ENCODE measurements at regions not wholly inside any gene's neighbourhood (a gene's known extent, or its start where the extent isn't known, plus 50 kb on each side); places are given as distances from the start of the nearest gene placed in this dataset.
"Not testable (repeated sequence)": the region's sequence is repeated elsewhere in the genome, so short reads cannot be mapped to it uniquely, and the experiment has no call there.

DNA sequence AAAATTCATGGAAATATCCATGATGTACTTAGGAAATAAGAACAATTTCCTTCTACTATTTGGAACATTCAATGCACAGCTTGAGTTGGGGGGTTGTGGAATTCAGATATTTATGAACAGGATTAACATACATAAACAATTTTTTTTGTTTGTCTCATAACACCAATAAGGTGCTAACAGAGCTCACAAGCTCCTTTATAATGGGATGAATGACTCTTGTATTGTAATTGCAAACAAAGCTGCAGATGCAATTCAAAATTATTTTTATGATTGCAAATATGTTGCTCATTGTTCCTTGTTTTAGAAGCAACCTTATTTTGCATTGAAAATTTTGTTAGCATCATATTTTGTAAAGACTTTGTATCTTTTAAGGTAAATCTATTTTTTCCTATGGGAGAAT is 265.7 kb downstream of the PCDH17 start:
- no peak for FAIRE-seq
- no peak for DNase-seq (ENCODE audit: insufficient read length, low spot score)
- TF ChIP-seq, protein P1, sequence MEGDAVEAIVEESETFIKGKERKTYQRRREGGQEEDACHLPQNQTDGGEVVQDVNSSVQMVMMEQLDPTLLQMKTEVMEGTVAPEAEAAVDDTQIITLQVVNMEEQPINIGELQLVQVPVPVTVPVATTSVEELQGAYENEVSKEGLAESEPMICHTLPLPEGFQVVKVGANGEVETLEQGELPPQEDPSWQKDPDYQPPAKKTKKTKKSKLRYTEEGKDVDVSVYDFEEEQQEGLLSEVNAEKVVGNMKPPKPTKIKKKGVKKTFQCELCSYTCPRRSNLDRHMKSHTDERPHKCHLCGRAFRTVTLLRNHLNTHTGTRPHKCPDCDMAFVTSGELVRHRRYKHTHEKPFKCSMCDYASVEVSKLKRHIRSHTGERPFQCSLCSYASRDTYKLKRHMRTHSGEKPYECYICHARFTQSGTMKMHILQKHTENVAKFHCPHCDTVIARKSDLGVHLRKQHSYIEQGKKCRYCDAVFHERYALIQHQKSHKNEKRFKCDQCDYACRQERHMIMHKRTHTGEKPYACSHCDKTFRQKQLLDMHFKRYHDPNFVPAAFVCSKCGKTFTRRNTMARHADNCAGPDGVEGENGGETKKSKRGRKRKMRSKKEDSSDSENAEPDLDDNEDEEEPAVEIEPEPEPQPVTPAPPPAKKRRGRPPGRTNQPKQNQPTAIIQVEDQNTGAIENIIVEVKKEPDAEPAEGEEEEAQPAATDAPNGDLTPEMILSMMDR (IDR thresholded peaks at IDR 0.05; ENCODE audit: insufficient read depth, missing control alignments), result no peak

DNA sequence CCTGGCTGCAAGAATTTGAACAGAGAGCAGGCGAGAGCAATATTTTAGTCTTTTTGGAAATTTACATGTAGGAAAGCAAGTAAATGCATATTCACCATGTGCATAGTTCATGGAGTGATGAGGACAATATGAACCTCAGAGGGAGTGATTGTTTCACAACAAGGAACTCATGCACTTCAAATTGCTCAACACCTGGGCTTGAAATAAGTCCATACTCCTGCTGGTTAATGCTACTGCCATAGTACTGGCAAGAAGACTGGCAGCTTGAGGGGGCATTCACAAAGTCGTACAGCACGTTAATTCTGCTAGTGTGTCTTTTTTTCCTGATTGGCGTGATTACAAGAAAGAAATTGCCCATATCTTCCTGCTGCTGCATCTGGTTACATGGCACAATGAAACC is 267.6 kb downstream of the PCDH17 start:
- TF ChIP-seq, protein P1 (IDR thresholded peaks at IDR 0.05; ENCODE audit: insufficient read depth, missing control alignments), result no peak
- FAIRE-seq (no peak), DNase-seq (ENCODE audit: insufficient read length, low spot score) (no peak)

DNA sequence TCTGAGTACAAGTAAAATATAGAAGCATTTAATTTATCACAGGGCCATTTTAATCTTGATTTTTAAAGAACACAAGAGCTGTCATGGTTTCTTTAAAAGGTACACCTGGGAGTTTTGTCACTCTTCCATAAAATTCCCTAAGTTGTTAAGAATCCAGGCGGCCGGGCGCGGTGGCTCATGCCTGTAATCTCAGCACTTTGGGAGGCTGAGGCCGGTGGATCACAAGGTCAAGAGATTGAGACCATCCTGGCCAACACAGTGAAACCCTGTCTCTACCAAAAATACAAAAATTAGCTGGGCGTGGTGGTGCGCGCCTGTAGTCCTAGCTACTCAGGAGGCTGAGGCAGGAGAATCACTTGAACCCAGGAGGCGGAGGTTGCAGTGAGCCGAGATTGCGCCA is 278.3 kb downstream of the PCDH17 start:
- DNase-seq (ENCODE audit: insufficient read length, low spot score); FAIRE-seq: not testable (repeated sequence)

DNA sequence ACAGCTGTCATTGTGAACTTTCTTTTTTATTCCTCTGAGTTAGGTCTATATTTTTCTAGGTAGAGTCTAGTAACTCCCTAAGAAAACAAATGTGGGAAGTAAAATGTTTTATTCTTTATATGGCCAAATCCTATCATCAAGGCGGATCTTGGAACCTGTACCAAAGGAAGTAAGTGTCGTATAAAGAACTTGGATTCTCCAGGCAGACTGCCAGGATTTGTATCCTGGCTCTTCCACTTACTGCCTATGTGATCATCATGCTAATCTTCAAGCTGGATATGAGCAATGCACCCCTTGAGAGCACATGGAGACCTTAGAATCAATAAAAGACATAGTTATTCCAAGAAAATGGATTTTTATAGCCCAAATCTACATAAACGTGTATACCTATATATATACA is 286.5 kb downstream of the PCDH17 start:
- FAIRE-seq (no peak), DNase-seq (ENCODE audit: insufficient read length, low spot score) (no peak)
- TF ChIP-seq, protein P1 (IDR thresholded peaks at IDR 0.05; ENCODE audit: insufficient read depth, missing control alignments), result no peak

DNA sequence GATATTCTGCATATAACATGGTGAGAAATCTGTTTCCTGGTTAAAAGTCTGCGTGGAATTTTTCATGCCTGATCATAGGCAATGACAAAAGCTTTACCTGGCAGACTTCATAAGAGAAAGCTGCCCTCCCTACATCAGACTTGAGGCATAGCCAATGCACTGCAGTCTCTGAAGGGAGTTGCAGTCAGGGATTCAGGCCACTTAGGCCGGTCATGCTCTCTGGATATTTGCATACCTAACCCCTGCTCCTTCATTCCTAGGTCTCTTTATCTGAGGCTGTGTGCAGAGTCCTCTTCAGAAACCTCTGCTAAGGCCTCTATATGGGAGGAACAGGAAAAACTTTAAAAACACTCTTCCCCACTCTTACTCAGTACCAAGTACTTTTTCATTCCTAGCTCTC is 287.4 kb downstream of the PCDH17 start:
- TF ChIP-seq, protein P1 (IDR thresholded peaks at IDR 0.05; ENCODE audit: insufficient read depth, missing control alignments), result no peak
- FAIRE-seq, result no peak

DNA sequence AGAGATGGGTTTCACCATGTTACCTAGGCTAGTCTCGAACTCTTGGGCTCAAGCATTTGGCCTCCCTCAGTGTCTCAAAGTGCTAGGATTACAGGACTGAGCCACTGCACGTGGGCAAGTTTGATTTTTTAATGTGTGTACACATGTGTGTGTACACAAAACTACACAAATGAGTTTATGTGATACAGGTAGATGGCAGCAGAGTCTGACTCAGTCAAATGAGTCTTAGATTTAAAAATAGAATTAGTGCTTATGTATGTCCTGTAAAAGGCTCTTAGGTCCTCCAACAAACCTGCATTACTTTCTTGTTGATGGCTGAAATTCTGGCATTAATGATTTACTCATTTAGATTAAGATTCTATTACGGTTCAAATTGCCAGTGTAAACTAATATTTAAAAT is 293.7 kb downstream of the PCDH17 start:
- DNase-seq (ENCODE audit: insufficient read length, low spot score), result no peak
- TF ChIP-seq, protein P1 (IDR thresholded peaks at IDR 0.05; ENCODE audit: insufficient read depth, missing control alignments), result peak; percentile 13
- FAIRE-seq, result no peak

More for the DNA sequence above, 287.4 kb downstream of the PCDH17 start:
- DNase-seq (ENCODE audit: insufficient read length, low spot score), result no peak

DNA sequence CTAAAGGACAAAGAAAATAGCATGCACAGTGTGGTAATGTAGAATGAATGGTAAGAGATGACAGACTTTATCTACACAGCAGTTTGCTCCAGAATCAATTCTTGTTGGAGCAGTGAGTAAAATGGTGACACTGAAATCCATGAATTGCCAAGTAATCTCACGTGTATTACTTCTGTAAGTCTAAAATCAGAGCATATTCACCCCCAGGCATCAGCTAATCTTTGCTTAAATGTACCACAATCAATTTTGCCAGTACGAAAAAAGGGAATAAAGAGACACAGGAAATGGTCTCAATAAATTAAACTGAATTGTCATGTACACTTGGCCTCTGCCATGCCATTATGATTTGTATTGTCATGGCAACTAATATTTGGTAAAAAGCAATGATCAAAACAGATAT is 294.2 kb downstream of the PCDH17 start:
- no peak for FAIRE-seq
- no peak for DNase-seq (ENCODE audit: insufficient read length, low spot score)
- TF ChIP-seq, protein P1 (IDR thresholded peaks at IDR 0.05; ENCODE audit: insufficient read depth, missing control alignments), result no peak

DNA sequence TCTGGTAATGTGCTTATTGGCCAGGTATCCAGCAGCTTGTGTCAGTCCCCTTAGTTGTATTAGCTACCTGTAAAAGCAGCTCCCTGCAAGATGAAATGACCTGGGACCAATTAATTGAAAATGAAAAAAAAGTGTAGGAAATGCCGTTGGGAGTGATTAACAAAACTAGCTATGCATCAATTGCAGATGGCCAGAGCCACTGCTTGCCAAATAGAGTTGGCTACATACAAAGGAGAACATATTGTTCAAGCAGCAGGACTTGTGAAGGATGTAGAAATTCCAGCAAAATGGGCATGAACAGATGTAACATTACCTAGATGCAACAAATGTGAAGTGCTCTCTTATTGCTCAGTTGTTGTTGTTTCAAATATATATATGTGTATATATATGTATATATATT is 300.5 kb downstream of the PCDH17 start:
- TF ChIP-seq, protein P1 (IDR thresholded peaks at IDR 0.05; ENCODE audit: insufficient read depth, missing control alignments), result no peak
- no peak for FAIRE-seq

More for the DNA sequence above, 300.5 kb downstream of the PCDH17 start:
- DNase-seq (ENCODE audit: insufficient read length, low spot score), result no peak
